Activated naive CD8-positive, alpha-beta T cell treated with anti-CD3 and anti-CD28 coated beads, Interleukin-2, amount 50 U/mL, for 24 hours (primary cell): ENCODE measurements at regions not wholly inside any gene's neighbourhood (a gene's known extent, or its start where the extent isn't known, plus 50 kb on each side); places are given as distances from the start of the nearest gene placed in this dataset.

Experiments used
- ATAC-seq: fragments of 150-1000 bp; cut with Tn5 transposase; one replicate; pipeline ENCODE4 v1.10.0; 2021
- DNase-seq: peaks from one replicate; pipeline ENCODE4 v3.0.0; 2021
- H3K27ac Mint-ChIP-seq: one replicate; pipeline ENCODE4 v1.8.0; 2021; ENCODE audit warnings: mild to moderate bottlenecking, mixed read lengths
- H3K27me3 Mint-ChIP-seq: one replicate; pipeline ENCODE4 v1.8.0; 2021; ENCODE audit warnings: mixed read lengths
- H3K36me3 Mint-ChIP-seq: one replicate; pipeline ENCODE4 v1.8.0; 2021; ENCODE audit warnings: low read depth, mixed read lengths
- H3K4me1 Mint-ChIP-seq: one replicate; pipeline ENCODE4 v1.8.0; 2021; ENCODE audit warnings: mixed read lengths
- H3K4me3 Mint-ChIP-seq: one replicate; pipeline ENCODE4 v1.8.0; 2021; ENCODE audit warnings: mild to moderate bottlenecking, moderate library complexity, mixed read lengths
- H3K9me3 Mint-ChIP-seq: one replicate; pipeline ENCODE4 v1.8.0; 2021; ENCODE audit warnings: mixed read lengths

DNA sequence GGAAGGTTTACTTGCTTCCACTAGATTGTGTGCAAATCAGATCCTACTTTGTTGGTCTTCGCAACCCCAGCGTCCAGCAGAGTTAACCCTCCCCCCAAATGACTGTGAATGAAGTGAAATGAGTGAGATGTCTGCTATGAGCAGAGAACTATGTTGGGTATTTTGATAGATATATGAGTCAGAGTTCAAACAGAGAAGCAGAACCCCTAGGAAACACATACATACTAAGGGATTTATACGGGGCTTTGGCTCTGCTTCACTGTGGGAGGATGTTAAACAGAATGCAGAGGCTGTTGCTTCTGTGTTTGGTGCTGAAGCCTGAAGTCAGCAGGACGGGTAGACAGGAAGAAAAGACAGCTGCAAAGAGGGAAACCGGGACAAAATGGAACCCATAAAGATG is 197.0 kb downstream of the MZT1 start:
- Mint-ChIP-seq H3K9me3 (no peaks in the 10 kb centered on the region), H3K27ac (no peak overlapping the region), H3K36me3 (no peaks in the 10 kb centered on the region), H3K4me1 (no peaks in the 10 kb centered on the region), H3K4me3 (no peak overlapping the region), H3K27me3 (no peaks in the 10 kb centered on the region)
- DNase-seq (no peak), ATAC-seq (no peak)

DNA sequence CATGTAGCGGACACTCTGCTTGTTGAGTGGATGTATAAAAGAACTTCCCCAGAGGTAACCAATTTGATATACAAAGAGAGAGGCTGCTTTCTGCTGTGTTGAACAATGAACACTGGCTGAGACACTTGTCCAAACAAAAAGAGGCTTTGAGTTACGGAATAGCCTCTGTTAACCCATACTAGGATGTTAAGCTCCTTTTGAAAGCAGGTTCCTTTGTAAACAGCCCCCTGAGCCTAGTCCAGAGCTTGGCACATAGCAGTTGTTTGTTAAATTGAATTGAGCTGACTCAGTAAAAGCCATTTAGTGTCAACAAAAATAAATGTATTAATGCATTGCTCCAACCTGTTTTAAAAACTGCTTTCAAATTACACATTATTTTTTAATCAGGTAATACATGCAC is 200.1 kb downstream of the MZT1 start:
- DNase-seq (no peak), ATAC-seq (no peak)
- no peaks in the 10 kb centered on the region for H3K9me3 Mint-ChIP-seq
- H3K27me3 Mint-ChIP-seq = no peaks in the 10 kb centered on the region
- H3K4me3 Mint-ChIP-seq = no peak overlapping the region
- H3K4me1 Mint-ChIP-seq = no peaks in the 10 kb centered on the region
- no peaks in the 10 kb centered on the region for H3K36me3 Mint-ChIP-seq
- no peak overlapping the region for H3K27ac Mint-ChIP-seq

DNA sequence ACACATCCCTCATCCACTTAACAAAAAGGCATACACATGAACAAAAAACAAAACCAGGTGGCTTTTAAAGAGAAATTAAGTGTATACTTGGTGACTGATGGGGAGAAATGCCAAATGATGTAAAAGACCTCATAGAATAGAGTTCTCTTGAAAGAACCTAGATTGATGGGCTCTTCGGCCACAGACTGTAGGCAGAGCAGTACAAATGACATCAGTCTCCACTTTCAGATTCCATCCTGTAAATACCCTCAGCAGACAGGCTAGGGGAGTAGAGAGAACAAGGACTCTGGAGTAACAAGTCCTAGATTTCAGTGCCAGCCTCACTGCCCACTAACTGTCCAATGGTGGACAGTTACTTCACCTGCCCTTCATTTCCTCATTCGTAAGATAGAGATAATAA is 203.8 kb downstream of the MZT1 start:
- no peak overlapping the region for H3K27ac Mint-ChIP-seq
- ATAC-seq (no peak), DNase-seq (no peak)
- no peaks in the 10 kb centered on the region for H3K36me3 Mint-ChIP-seq
- no peaks in the 10 kb centered on the region for H3K27me3 Mint-ChIP-seq
- H3K4me3 Mint-ChIP-seq = no peak overlapping the region
- no peaks in the 10 kb centered on the region for H3K4me1 Mint-ChIP-seq
- no peaks in the 10 kb centered on the region for H3K9me3 Mint-ChIP-seq

DNA sequence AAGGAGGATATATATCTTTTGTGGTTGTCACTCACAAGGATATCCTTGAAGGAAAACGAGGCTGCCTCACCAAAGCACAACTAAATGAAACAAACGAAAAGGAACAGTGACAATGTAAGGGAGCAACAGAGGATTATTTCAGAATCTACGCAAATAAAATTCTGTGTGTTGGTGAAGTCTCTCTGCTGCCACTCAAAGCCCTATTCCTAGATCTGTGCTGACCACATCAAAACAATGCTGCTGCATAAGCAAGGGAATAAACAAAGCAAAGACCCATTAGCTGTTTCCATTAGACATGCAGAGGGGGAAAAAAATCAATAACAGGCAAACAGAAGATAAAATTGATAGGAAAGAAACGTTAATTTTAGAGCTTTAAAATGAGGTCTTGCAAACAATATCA is 204.4 kb downstream of the MZT1 start:
- Mint-ChIP-seq H3K27me3 (no peaks in the 10 kb centered on the region), H3K27ac (no peak overlapping the region), H3K9me3 (no peaks in the 10 kb centered on the region), H3K4me1 (no peaks in the 10 kb centered on the region), H3K4me3 (no peak overlapping the region), H3K36me3 (no peaks in the 10 kb centered on the region)
- DNase-seq = no peak
- ATAC-seq = no peak

DNA sequence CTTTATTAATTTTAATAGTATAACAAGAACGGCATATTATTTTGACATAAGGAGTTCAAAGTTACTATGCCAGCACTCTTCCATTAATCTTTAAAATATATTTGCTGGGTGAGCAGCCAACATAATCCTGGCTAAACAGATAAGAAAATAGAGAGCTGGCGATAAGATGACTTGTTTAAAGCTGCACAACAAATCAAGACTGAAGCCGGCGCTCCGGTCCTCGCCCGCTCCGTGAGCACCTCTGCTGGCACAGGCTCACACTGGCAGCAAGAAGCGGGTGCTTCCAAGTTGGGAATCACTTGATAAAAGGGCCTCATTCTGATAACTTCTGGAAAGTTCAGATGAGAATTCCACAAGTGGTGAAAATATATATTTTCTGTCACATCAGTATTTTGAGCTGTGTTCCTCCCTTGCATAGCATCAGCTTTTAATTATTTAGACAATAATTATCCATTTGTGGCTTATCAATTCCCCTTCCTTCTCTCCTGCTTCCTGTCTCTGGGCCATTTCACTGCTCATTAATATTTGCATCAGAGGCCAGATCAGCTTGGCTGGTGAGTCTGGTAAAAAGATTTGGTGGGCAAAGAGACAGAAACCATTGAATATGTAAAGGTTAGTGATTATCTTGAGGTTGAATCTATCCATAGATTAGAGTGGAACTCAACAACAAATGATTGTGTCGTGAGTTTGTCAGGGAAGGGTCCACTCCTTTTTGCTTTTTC is 205.3 kb downstream of the MZT1 start:
- Mint-ChIP-seq H3K9me3 (no peaks in the 10 kb centered on the region), H3K4me3 (no peak overlapping the region), H3K27me3 (no peaks in the 10 kb centered on the region), H3K36me3 (no peaks in the 10 kb centered on the region), H3K27ac (no peak overlapping the region), H3K4me1 (no peaks in the 10 kb centered on the region)
- no peak for ATAC-seq
- no peak for DNase-seq

DNA sequence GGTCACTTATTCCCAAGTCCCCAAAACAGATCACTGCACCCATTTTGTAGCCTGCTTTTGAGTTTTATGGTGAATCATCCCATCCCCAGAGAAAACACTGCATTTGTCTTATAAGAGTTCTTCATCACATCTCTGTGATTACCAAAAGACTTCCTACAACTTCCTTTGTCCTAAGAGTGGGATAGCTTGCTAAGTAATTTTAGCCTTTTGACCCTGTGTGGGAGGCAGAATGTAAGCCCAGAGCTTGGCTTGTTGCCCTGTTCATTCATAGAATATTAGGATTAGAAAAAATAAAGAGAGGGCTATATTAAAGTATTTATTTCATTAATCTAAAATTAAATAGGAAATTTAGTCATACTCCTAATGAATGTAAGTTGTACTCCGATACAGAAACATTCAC is 213.3 kb downstream of the MZT1 start:
- H3K36me3 Mint-ChIP-seq = no peaks in the 10 kb centered on the region
- ATAC-seq = no peak
- no peak for DNase-seq
- H3K27ac Mint-ChIP-seq = no peak overlapping the region
- H3K4me1 Mint-ChIP-seq = no peaks in the 10 kb centered on the region
- no peaks in the 10 kb centered on the region for H3K9me3 Mint-ChIP-seq
- no peak overlapping the region for H3K4me3 Mint-ChIP-seq
- H3K27me3 Mint-ChIP-seq = no peaks in the 10 kb centered on the region

DNA sequence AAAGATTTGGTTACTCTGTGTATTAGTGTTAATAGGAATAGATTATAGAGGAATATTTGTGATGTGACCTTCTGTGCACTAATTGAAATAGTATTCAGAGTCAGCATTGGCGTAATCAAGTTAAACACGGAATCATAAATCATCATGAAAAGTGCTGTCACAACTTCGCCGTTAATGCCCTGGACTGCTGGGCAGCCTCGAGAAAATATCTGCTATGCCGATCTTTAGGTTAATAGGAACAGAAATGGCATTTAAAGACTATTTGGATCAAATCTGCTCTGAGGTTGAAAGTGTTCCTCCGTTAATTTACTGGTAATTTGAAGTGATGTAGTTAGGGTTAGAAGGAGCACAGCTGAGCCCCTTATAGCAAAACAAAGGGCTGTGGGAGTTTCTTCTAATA is 219.0 kb downstream of the MZT1 start:
- H3K36me3 Mint-ChIP-seq = no peaks in the 10 kb centered on the region

DNA sequence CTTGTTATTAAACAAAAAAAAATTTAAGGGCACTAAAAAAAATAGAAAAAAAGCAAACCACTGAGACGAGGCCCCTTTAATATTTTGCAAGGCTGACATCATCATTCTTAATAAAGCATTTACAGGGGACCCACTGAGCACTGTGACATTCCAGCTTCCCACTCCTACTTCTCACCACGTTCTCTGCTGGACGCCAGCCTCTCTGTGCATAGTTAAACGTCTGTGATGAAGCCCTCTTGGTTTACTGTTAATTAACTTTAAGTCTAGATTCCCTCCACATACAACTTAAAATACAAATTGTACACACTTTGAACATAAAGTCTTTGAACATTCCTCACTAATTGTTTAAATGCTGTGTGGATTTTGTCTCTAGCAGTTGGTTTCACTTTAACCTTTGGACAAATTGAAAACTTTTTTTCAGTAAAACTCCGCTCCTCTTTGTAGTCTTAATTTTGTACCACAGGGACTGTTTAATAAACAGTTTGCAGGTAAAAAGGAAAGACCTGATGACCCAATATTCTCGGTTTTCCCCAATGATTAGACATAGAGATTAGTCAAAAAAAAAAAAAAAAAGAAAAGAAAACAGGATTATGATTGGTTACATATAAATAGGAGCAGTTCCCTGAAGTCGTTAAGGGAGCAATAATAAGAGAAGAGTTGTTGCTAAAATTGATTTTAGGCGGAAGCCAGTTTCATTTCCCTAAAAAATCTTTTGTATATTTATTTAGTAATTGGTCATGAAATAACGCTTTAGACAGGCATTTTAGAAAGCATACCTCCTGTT is 219.8 kb downstream of the MZT1 start:
- Mint-ChIP-seq H3K27ac (no peak overlapping the region), H3K9me3 (no peaks in the 10 kb centered on the region), H3K27me3 (no peaks in the 10 kb centered on the region), H3K4me3 (no peak overlapping the region), H3K36me3 (no peaks in the 10 kb centered on the region), H3K4me1 (no peaks in the 10 kb centered on the region)
- no peak for DNase-seq
- no peak for ATAC-seq

More for the DNA sequence above, 219.0 kb downstream of the MZT1 start:
- no peak for DNase-seq
- Mint-ChIP-seq H3K4me3 (no peak overlapping the region), H3K4me1 (no peaks in the 10 kb centered on the region), H3K27ac (no peak overlapping the region), H3K9me3 (no peaks in the 10 kb centered on the region), H3K27me3 (no peaks in the 10 kb centered on the region)
- no peak for ATAC-seq

DNA sequence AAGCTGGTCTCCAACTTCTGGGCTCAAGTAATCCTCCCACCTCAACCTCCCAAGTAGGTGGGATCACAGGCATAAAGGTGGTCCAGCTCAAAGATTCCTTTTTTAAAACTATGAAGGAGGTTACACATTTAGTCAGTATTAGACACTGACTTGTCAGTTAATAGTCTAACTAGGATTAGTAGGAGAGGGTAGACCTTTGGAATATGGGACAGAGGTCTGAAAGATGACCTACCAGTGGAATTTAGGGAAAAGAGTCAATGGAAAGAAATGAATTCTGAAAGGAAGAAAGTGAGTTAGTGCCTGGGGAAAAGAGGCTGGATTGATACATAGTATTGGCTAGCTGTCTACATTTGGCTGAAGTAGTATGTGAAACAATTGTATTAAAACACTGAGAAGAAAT is 220.7 kb downstream of the MZT1 start:
- no peak overlapping the region for H3K27ac Mint-ChIP-seq

DNA sequence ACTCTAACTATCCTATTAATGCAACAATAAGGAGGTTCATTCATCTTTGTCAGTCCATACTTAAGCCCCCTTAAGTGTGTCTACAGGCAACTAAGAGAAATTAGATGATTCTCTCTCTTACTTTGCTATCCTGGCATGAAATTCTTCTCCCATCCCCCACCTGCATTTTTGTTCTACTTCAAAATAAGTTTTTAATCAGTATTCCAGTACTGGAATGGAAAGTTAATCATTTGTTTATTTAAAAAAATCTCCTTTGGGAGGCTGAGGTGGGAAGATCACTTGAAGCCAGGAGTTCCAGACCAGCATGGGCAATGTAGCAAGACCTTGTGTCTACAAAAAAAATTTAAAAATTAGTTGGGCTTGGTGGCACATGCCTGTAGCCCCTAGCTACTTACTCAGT is 222.1 kb downstream of the MZT1 start:
- Mint-ChIP-seq H3K4me3 (no peak overlapping the region), H3K9me3 (no peaks in the 10 kb centered on the region), H3K4me1 (no peaks in the 10 kb centered on the region), H3K36me3 (no peaks in the 10 kb centered on the region), H3K27me3 (no peaks in the 10 kb centered on the region), H3K27ac (no peak overlapping the region)
- DNase-seq (no peak), ATAC-seq (no peak)

More for the DNA sequence above, 220.7 kb downstream of the MZT1 start:
- DNase-seq (no peak), ATAC-seq (no peak)
- Mint-ChIP-seq H3K4me1 (no peaks in the 10 kb centered on the region), H3K4me3 (no peak overlapping the region), H3K36me3 (no peaks in the 10 kb centered on the region), H3K27me3 (no peaks in the 10 kb centered on the region), H3K9me3 (no peaks in the 10 kb centered on the region)

DNA sequence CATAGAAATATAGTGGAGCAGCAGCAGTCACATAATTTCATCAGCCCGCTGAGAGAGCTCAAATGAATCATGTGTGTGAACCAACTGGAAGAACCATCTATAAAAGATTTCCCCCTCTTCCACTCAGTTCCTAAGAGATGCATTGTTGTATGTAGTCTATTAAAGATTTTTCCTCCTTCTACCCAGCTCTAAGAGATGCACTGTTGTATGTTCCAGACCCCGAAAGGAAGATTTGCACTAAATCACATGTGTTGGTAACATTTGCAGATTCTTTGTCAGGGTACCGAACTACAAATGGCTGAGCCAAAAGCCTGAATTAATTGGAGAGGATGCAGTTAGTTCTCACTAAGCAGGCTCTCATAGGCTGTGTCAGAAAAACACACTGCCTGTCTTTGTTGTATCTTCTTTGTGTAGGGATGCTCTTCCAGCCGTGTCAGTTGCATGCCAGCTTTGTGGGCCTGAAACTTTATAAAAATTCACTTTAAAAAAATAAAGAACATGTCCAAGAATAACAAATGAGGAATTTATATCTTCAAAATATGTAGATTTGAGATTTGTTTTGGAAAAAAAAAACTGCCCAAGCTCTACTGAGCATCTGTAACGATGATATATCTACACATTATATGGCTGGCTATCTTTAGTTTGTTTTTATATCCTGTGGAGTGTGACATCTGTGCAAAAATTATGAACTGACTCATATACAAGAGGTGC is 223.1 kb downstream of the MZT1 start:
- Mint-ChIP-seq H3K4me1 (no peaks in the 10 kb centered on the region), H3K9me3 (no peaks in the 10 kb centered on the region), H3K36me3 (no peaks in the 10 kb centered on the region), H3K27me3 (no peaks in the 10 kb centered on the region), H3K27ac (no peak overlapping the region), H3K4me3 (no peak overlapping the region)
- DNase-seq (no peak), ATAC-seq (no peak)

DNA sequence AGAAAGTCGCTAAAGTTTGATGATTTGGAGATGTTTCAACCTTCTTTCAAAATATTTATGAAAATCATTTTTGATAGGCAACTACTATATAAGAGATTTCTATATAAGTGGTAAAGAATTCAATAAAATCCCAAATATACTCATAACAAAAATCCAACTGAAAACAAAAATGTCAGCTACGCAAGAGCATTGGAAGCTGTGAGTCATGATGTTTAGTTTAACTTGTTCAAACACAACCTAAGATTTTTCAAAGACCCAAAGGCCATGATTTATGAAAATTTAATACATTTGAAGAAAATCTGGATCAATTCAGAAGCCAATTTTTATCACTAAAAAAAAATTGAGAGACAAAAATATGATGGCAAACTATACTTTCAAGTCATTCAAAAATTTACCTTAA is 226.6 kb downstream of the MZT1 start:
- Mint-ChIP-seq H3K4me3 (no peak overlapping the region), H3K36me3 (no peaks in the 10 kb centered on the region), H3K4me1 (no peaks in the 10 kb centered on the region), H3K9me3 (no peaks in the 10 kb centered on the region), H3K27ac (no peak overlapping the region), H3K27me3 (no peaks in the 10 kb centered on the region)
- DNase-seq = no peak
- no peak for ATAC-seq

DNA sequence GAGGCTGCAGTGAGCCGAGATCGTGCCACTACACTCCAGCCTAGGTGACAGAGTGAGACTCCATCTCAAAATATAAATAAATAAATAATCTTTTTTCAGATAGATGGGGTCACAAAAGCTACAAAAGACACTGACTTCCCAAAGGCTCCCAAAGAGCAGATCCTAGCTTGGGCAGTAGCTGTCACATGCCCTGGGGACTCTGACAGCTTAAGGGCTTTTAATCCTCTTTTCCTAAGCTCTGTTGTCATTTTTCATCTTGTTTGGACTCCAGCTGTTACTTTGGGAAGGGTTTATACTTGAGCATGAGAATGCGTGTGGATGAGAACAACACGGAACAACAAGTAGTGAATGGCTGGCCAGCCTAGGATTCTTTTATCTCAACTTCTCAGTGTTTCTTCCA is 231.7 kb downstream of the MZT1 start:
- ATAC-seq = no peak
- Mint-ChIP-seq H3K4me1 (no peaks in the 10 kb centered on the region), H3K4me3 (no peak overlapping the region), H3K27me3 (no peaks in the 10 kb centered on the region), H3K9me3 (no peaks in the 10 kb centered on the region), H3K36me3 (no peaks in the 10 kb centered on the region), H3K27ac (no peak overlapping the region)
- no peak for DNase-seq

DNA sequence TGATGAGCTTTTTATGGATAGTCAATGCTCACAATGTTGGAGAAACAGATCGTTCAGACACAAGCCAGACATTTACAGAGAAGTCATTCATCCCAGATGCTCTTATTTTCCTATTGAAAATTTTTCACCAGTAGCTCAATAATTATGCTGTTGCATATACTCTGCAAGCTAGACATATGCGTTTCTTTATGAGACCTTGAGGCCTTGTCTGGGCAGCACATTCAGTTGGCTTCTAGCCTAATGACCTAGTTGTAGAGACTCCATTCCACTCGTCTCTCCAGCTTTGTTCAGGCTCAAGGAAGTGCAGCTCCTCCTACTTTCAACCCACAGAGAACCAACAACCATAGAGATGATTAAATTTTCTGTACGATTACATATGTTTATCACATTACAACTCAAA is 237.7 kb downstream of the MZT1 start:
- no peaks in the 10 kb centered on the region for H3K9me3 Mint-ChIP-seq
- no peaks in the 10 kb centered on the region for H3K4me1 Mint-ChIP-seq
- DNase-seq = no peak
- no peaks in the 10 kb centered on the region for H3K36me3 Mint-ChIP-seq
- no peaks in the 10 kb centered on the region for H3K27me3 Mint-ChIP-seq
- no peak overlapping the region for H3K4me3 Mint-ChIP-seq
- ATAC-seq = no peak
- H3K27ac Mint-ChIP-seq = no peak overlapping the region

DNA sequence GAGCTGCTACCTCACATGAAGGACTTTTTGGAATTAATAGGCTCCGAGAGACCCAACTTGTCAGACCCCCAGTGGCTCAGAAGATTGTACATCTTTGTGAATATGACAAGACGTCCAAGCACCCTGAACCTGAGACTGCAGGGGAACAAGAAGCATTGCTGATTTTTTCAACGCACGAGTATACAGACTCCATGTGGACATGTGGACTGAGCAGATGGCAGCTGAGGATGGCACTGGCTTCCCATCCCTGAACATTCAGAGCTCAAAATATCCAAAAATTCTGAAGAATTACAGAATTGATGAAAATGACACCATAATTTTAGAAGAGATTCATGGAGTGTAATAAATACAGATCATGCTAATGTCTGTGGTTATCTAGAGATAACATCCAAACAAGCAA is 254.1 kb downstream of the MZT1 start:
- H3K27ac Mint-ChIP-seq = no peak overlapping the region
- H3K4me3 Mint-ChIP-seq = no peak overlapping the region
- no peaks in the 10 kb centered on the region for H3K27me3 Mint-ChIP-seq
- H3K36me3 Mint-ChIP-seq = no peaks in the 10 kb centered on the region
- ATAC-seq (no peak), DNase-seq (no peak)
- no peaks in the 10 kb centered on the region for H3K4me1 Mint-ChIP-seq
- H3K9me3 Mint-ChIP-seq = peaks cover 4% of the 10 kb centered on the region
